ENCODE measurements at regions not wholly inside any gene's neighbourhood (a gene's known extent, or its start where the extent isn't known, plus 50 kb on each side); places are given as distances from the start of the nearest gene placed in this dataset.

DNA sequence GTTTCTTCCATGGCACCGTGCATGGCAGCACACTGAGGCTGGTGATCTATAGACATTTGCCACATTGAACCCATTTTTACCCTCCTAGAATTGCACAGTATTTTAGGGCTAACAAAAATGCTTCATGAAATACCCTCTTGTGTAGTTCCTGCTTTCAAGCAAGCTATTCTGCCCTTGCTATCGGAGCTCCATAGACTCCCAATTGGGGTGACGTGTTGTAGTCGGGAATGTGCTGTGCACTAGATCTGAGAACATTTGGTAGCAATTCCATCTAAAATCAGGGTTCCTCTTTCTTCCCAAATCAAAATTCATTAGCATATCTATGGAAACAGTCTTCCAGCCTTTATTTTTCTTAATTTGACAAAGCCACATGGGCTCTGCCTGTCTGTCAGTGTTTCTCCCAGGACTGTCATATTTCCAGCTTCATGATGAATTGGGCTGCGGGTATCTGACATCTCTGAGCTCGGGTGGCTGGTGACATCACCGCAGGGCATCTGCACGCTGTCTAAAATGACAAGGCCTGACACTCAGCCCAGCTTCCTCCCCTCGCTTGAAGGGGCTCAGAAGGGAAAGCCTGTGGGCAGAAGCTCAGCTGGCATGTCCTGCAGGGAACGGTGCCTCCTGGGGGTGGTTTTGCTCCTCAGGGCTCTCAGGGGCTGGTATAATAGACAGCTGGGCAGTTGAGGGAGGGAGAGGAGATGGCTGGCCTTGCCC is 406.4 kb downstream of the QKI start:
- peaks cover 0 to 47% of the 10 kb centered on the region in 2 experiments; a peak in 4 of 5 replicates for H3K27me3 ChIP-seq (ENCODE audit: control insufficient read depth in 1 of 2, insufficient read depth in 2 of 2, low read length in 2 of 2)
- H3K9me3 ChIP-seq (ENCODE audit: low read length), result no peaks in the 10 kb centered on the region
- no peaks in the 10 kb centered on the region for H4K20me1 ChIP-seq (ENCODE audit: insufficient read depth, low read length)
- no TSS peak for BruUV-seq (replicated peaks)
- DNase-seq (ENCODE audit: low spot score), result no peak
- no peak for FAIRE-seq
- H3K4me2 ChIP-seq (ENCODE audit: low read depth, low read length), result no peak overlapping the region
- ChIA-PET CTCF (ENCODE audit: low intra/inter-chr PET ratio, low total read pairs) (no interaction called here), POLR2A (no interaction called here)
- no peak for ATAC-seq
- H2AFZ ChIP-seq (ENCODE audit: low read length), result no peak overlapping the region
- TF ChIP-seq MED13 (CRISPR knock-in tag; IDR thresholded peaks at IDR 0.05) (no peak), TCF7 (IDR thresholded peaks at IDR 0.05; ENCODE audit: low read depth) (no peak), CBX2 (IDR thresholded peaks at IDR 0.05; ENCODE audit: low read depth, low read length) (no peak), CBX2 (CRISPR knock-in tag; IDR thresholded peaks at IDR 0.05; ENCODE audit: low read depth) (no peak), ZNF274 (CRISPR knock-in tag; IDR thresholded peaks at IDR 0.05) (no peak), USF2 (IDR thresholded peaks at IDR 0.05; ENCODE audit: low read depth, low read length) (no peak), USF2 (CRISPR knock-in tag; IDR thresholded peaks at IDR 0.05; ENCODE audit: borderline replicate concordance) (no peak), ZNF205 (CRISPR knock-in tag; IDR thresholded peaks at IDR 0.05) (no peak), KIAA2018 (CRISPR knock-in tag; IDR thresholded peaks at IDR 0.05; ENCODE audit: borderline replicate concordance) (no peak), HOXA9 (CRISPR knock-in tag; IDR thresholded peaks at IDR 0.05; ENCODE audit: borderline replicate concordance) (no peak), ZFP90 (CRISPR knock-in tag; IDR thresholded peaks at IDR 0.05; ENCODE audit: borderline replicate concordance) (no peak), ZMYM2 (CRISPR knock-in tag; IDR thresholded peaks at IDR 0.05) (no peak), ERF (CRISPR knock-in tag; IDR thresholded peaks at IDR 0.05) (no peak), CEBPB (IDR thresholded peaks at IDR 0.05; ENCODE audit: borderline replicate concordance, low read depth, low read length) (no peak), SRF (IDR thresholded peaks at IDR 0.05; ENCODE audit: low read depth, low read length) (no peak)
- H3K4me3 ChIP-seq (replicated peaks in 1 of 3; ENCODE audit: insufficient read depth in 1 of 3, low read depth in 2 of 3, low read length in 3 of 3), result no peak overlapping the region
- H3K36me3 ChIP-seq (replicated peaks in 1 of 2; ENCODE audit: control insufficient read depth in 1 of 2, insufficient read depth in 2 of 2, low read length in 2 of 2), result no peaks in the 10 kb centered on the region
- no peaks in the 10 kb centered on the region for H3K79me2 ChIP-seq (ENCODE audit: insufficient read depth, low read length)
- no peak overlapping the region for H3K9ac ChIP-seq (ENCODE audit: insufficient read depth, low read depth, low read length)
- 15% methylated on average over 10 of the region's 10 CpGs for WGBS (ENCODE audit: low lambda C conversion rate)
- intact Hi-C loops (cut with micrococcal nuclease; ENCODE audit: unreplicated experiment), result no loop called here
- no peaks in the 10 kb centered on the region for H3K4me1 ChIP-seq (ENCODE audit: insufficient read depth, low read length)
- in situ Hi-C loops (cut with HindIII; ENCODE audit: extremely low pct_ligation_motif_present, low pct_unique_long_range_greater_than_20kb), result no loop called here
- H3K27ac ChIP-seq (ENCODE audit: extremely low read length, insufficient read depth, low read length), result no peak overlapping the region

Measured in HepG2 (cell line).